Endodermal cell (in vitro differentiated cells): ENCODE measurements at regions not wholly inside any gene's neighbourhood (a gene's known extent, or its start where the extent isn't known, plus 50 kb on each side); places are given as distances from the start of the nearest gene placed in this dataset.

Source experiments
- DNase-seq: peaks from one replicate; pipeline ENCODE4 v3.0.0-alpha.2; 2017
- H3K27ac ChIP-seq: 2 replicates; pipeline ENCODE4 v1.5.1; 2013; ENCODE audit warnings: mild to moderate bottlenecking, low read depth, low read length, moderate library complexity
- H3K27me3 ChIP-seq: 2 replicates; pipeline ENCODE4 v1.6.1; 2013; ENCODE audit warnings: mild to moderate bottlenecking, low read length, moderate library complexity; ENCODE audit not compliant: insufficient read depth, control insufficient read depth, poor library complexity, severe bottlenecking
- H3K36me3 ChIP-seq: 2 replicates; pipeline ENCODE4 v1.7.0; 2013; ENCODE audit warnings: mild to moderate bottlenecking, low read length, moderate library complexity; ENCODE audit not compliant: control insufficient read depth, insufficient read depth
- H3K4me1 ChIP-seq: one replicate; pipeline ENCODE4 v1.7.0; 2013; ENCODE audit warnings: low read length; ENCODE audit not compliant: control insufficient read depth, insufficient read depth
- H3K4me3 ChIP-seq: 2 replicates; pipeline ENCODE4 v1.5.1; 2013; ENCODE audit warnings: mild to moderate bottlenecking, low read length, moderate library complexity
- H3K9ac ChIP-seq: 2 replicates; pipeline ENCODE4 v1.6.1; 2013; ENCODE audit warnings: mild to moderate bottlenecking, low read length, moderate library complexity; ENCODE audit not compliant: poor library complexity, severe bottlenecking; ENCODE audit errors: extremely low read depth
- H3K9me3 ChIP-seq: 2 replicates; pipeline ENCODE4 v1.6.1; 2013; ENCODE audit warnings: mild to moderate bottlenecking, low read length, moderate library complexity; ENCODE audit not compliant: control insufficient read depth
- H3K27ac Mint-ChIP-seq: 2 replicates; pipeline ENCODE4 v1.8.0; 2020; ENCODE audit warnings: mixed read lengths
- H3K27me3 Mint-ChIP-seq: 2 replicates; pipeline ENCODE4 v1.8.0; 2021; ENCODE audit warnings: mild to moderate bottlenecking, mixed read lengths; ENCODE audit not compliant: insufficient read depth
- H3K36me3 Mint-ChIP-seq: 2 replicates; pipeline ENCODE4 v1.8.0; 2020; ENCODE audit warnings: low read depth, mixed read lengths
- H3K4me1 Mint-ChIP-seq: 2 replicates; pipeline ENCODE4 v1.8.0; 2020; ENCODE audit warnings: mixed read lengths
- H3K4me3 Mint-ChIP-seq: 2 replicates; pipeline ENCODE4 v1.8.0; 2020; ENCODE audit warnings: mild to moderate bottlenecking, moderate library complexity, mixed read lengths
- H3K9me3 Mint-ChIP-seq: 2 replicates; pipeline ENCODE4 v1.8.0; 2020; ENCODE audit warnings: mild to moderate bottlenecking, mixed read lengths
- WGBS, 2 experiments: methylation state at CpG; one replicate each; pipeline versions ENCODE4 v1.1.5 to v1.1.7; 2013; ENCODE audit warnings: missing lambda C conversion rate in 2 of 2, mixed read lengths in 1 of 2; ENCODE audit not compliant: insufficient coverage in 1 of 2, insufficient read length in 1 of 2; 5-methylcytosine and 5-hydroxymethylcytosine counted together
- TF ChIP-seq, protein P1 (sequence below): fragments of 200-600 bp; sonication (generic); conservative IDR thresholded peaks from 2 replicates; pipeline ENCODE4 v1.5.0; 2021; ENCODE audit warnings: antibody characterized with exemption, mild to moderate bottlenecking

DNA sequence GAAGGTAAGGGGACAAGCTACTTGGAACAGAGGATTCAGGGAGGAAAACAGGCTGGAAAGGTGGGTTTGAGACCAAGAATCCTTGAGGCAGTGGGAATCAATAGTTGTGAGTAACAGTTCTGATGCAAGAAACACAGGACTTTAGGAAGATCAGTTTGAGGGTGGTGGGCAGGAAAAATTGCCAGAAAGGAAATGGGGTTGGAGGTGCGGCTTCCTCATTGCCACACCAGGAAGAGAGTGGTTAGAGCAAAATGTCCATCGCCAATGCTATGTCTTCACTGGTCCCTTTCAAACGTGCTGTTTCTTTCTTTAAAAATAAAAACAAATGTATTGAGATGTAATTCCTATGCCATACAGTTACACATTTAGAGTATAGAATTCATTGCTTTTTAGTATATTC is 57.1 kb upstream of the NOCT start:
- Histone ChIP-seq H3K9me3 (no peaks in the 10 kb centered on the region), H3K9ac (no peak overlapping the region), H3K27ac (no peak overlapping the region), H3K27me3 (no peaks in the 10 kb centered on the region), H3K4me3 (no peak overlapping the region), H3K4me1 (no peaks in the 10 kb centered on the region), H3K36me3 (no peaks in the 10 kb centered on the region)
- DNase-seq, result no peak
- Mint-ChIP-seq H3K36me3 (no peaks in the 10 kb centered on the region), H3K9me3 (no peaks in the 10 kb centered on the region), H3K4me1 (peaks cover 2% of the 10 kb centered on the region), H3K27me3 (no peaks in the 10 kb centered on the region), H3K27ac (no peak overlapping the region), H3K4me3 (no peak overlapping the region)
- TF ChIP-seq, protein P1, sequence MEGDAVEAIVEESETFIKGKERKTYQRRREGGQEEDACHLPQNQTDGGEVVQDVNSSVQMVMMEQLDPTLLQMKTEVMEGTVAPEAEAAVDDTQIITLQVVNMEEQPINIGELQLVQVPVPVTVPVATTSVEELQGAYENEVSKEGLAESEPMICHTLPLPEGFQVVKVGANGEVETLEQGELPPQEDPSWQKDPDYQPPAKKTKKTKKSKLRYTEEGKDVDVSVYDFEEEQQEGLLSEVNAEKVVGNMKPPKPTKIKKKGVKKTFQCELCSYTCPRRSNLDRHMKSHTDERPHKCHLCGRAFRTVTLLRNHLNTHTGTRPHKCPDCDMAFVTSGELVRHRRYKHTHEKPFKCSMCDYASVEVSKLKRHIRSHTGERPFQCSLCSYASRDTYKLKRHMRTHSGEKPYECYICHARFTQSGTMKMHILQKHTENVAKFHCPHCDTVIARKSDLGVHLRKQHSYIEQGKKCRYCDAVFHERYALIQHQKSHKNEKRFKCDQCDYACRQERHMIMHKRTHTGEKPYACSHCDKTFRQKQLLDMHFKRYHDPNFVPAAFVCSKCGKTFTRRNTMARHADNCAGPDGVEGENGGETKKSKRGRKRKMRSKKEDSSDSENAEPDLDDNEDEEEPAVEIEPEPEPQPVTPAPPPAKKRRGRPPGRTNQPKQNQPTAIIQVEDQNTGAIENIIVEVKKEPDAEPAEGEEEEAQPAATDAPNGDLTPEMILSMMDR, result no peak
- WGBS, 2 experiments, result 89 to 100% methylated on average over 1 to 2 of the region's 3 CpGs

DNA sequence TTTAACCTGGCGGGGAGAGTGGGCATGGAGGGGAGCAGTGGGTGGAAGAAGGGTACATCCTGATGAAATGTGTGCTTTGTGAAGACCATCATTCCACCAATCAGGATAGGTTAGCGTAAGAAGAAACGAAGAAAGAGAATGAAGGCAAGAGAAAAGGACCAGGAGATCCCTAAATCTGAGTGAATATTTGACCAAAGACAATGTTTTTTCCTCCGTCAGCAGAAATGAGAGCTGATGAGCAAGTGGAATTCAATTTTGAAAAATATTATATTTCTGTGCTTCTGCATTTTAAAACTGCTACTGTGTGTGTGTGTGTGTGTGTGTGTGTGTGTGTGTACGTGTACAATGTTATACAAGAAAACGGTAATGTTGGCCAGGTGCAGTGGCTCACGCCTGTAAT is 58.3 kb upstream of the NOCT start:
- Histone ChIP-seq H3K4me3 (no peak overlapping the region), H3K27me3 (no peaks in the 10 kb centered on the region), H3K4me1 (no peaks in the 10 kb centered on the region), H3K27ac (no peak overlapping the region), H3K9me3 (no peaks in the 10 kb centered on the region), H3K9ac (no peak overlapping the region), H3K36me3 (no peaks in the 10 kb centered on the region)
- 91 to 98% methylated on average over 5 to 7 of the region's 7 CpGs for WGBS, 2 experiments
- no peak for DNase-seq
- H3K27me3 Mint-ChIP-seq, result no peaks in the 10 kb centered on the region
- H3K9me3 Mint-ChIP-seq, result no peaks in the 10 kb centered on the region
- TF ChIP-seq, protein P1, result no peak
- H3K36me3 Mint-ChIP-seq, result no peaks in the 10 kb centered on the region
- H3K27ac Mint-ChIP-seq, result no peak overlapping the region
- no peak overlapping the region for H3K4me3 Mint-ChIP-seq
- H3K4me1 Mint-ChIP-seq, result peaks cover 2% of the 10 kb centered on the region

DNA sequence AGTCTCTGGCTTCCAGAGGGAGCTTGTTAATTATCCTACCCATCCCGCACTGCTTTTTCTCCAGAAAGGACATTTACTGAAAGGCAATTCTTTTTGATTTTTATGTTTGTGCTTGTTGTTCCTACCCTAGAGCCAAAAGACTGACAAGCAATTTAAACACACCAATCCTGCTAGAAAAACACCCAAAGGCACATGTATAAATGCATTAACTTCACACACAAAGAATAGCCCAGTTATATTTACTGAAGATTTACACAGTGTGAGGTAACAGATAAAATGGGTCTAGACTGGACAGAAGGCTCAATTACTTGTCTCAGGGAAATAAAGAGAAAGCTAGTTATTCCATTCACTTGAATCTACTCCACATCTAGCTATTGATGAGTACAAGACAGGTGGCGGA is 61.2 kb upstream of the NOCT start:
- no peaks in the 10 kb centered on the region for H3K36me3 ChIP-seq
- Mint-ChIP-seq H3K4me1 (peaks cover 2% of the 10 kb centered on the region), H3K4me3 (no peak overlapping the region), H3K27me3 (no peaks in the 10 kb centered on the region), H3K36me3 (no peaks in the 10 kb centered on the region), H3K27ac (no peak overlapping the region), H3K9me3 (no peaks in the 10 kb centered on the region)
- 93 to 100% methylated on average over 1 to 2 of the region's 2 CpGs for WGBS, 2 experiments
- no peaks in the 10 kb centered on the region for H3K27me3 ChIP-seq
- no peaks in the 10 kb centered on the region for H3K9me3 ChIP-seq
- DNase-seq, result no peak
- H3K27ac ChIP-seq, result no peak overlapping the region
- H3K9ac ChIP-seq, result no peak overlapping the region
- no peaks in the 10 kb centered on the region for H3K4me1 ChIP-seq
- H3K4me3 ChIP-seq, result no peak overlapping the region
- TF ChIP-seq, protein P1, result no peak
